ENCODE measurements at regions not wholly inside any gene's neighbourhood (a gene's known extent, or its start where the extent isn't known, plus 50 kb on each side); places are given as distances from the start of the nearest gene placed in this dataset.

DNA sequence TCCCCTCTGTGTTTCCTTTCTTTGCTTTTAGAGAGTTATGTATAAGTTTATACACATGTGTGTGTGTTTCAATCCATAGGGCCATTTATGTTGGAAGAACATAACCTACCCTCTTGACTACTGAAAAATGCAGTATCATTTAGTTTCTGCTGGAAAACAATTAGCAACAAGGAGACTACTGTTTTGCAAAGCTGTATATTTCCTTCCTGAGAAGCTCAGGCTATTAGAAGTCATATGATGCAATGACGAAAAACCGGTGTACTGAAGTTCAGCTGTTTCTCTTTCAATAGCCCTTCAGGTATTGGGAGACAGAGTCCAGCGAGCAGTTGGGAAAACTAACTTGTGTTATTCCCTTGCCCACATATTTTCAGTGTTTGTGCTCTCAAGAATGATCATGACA is 447.7 kb upstream of the GYPC start:
- H2AFZ ChIP-seq (ENCODE audit: control insufficient read depth, low read depth, low read length): no peak overlapping the region
- no peak for ATAC-seq
- no peak for DNase-seq (ENCODE audit: low read depth, low spot score)
- TF ChIP-seq IRF4 (IDR thresholded peaks at IDR 0.05; ENCODE audit: low read depth, low read length) (no peak), RAD51 (IDR thresholded peaks at IDR 0.05) (no peak), NR2C1 (IDR thresholded peaks at IDR 0.05) (no peak), EED (IDR thresholded peaks at IDR 0.05; ENCODE audit: low read depth) (no peak), SMAD1 (IDR thresholded peaks at IDR 0.05; ENCODE audit: low read depth, partially characterized antibody) (no peak), NBN (IDR thresholded peaks at IDR 0.05) (no peak), TARDBP (IDR thresholded peaks at IDR 0.05; ENCODE audit: borderline replicate concordance) (no peak), JUNB (IDR thresholded peaks at IDR 0.05) (no peak), SUPT20H (IDR thresholded peaks at IDR 0.05; ENCODE audit: borderline replicate concordance, control insufficient read depth, low read depth, low read length) (no peak), RAD21 (IDR thresholded peaks at IDR 0.05; ENCODE audit: insufficient read depth, low read depth, low read length) (no peak), RFX5 (IDR thresholded peaks at IDR 0.05; ENCODE audit: low read depth, low read length) (no peak), FOS (IDR thresholded peaks at IDR 0.05; ENCODE audit: borderline replicate concordance, extremely low read depth, insufficient read length) (no peak)
- TF ChIP-seq, protein P1, sequence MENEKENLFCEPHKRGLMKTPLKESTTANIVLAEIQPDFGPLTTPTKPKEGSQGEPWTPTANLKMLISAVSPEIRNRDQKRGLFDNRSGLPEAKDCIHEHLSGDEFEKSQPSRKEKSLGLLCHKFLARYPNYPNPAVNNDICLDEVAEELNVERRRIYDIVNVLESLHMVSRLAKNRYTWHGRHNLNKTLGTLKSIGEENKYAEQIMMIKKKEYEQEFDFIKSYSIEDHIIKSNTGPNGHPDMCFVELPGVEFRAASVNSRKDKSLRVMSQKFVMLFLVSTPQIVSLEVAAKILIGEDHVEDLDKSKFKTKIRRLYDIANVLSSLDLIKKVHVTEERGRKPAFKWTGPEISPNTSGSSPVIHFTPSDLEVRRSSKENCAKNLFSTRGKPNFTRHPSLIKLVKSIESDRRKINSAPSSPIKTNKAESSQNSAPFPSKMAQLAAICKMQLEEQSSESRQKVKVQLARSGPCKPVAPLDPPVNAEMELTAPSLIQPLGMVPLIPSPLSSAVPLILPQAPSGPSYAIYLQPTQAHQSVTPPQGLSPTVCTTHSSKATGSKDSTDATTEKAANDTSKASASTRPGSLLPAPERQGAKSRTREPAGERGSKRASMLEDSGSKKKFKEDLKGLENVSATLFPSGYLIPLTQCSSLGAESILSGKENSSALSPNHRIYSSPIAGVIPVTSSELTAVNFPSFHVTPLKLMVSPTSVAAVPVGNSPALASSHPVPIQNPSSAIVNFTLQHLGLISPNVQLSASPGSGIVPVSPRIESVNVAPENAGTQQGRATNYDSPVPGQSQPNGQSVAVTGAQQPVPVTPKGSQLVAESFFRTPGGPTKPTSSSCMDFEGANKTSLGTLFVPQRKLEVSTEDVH (IDR thresholded peaks at IDR 0.05; ENCODE audit: low read depth, partially characterized antibody): no peak
- TF ChIP-seq, protein P2, sequence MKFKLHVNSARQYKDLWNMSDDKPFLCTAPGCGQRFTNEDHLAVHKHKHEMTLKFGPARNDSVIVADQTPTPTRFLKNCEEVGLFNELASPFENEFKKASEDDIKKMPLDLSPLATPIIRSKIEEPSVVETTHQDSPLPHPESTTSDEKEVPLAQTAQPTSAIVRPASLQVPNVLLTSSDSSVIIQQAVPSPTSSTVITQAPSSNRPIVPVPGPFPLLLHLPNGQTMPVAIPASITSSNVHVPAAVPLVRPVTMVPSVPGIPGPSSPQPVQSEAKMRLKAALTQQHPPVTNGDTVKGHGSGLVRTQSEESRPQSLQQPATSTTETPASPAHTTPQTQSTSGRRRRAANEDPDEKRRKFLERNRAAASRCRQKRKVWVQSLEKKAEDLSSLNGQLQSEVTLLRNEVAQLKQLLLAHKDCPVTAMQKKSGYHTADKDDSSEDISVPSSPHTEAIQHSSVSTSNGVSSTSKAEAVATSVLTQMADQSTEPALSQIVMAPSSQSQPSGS (IDR thresholded peaks at IDR 0.05; ENCODE audit: low read length): no peak
- TF ChIP-seq, protein P3, sequence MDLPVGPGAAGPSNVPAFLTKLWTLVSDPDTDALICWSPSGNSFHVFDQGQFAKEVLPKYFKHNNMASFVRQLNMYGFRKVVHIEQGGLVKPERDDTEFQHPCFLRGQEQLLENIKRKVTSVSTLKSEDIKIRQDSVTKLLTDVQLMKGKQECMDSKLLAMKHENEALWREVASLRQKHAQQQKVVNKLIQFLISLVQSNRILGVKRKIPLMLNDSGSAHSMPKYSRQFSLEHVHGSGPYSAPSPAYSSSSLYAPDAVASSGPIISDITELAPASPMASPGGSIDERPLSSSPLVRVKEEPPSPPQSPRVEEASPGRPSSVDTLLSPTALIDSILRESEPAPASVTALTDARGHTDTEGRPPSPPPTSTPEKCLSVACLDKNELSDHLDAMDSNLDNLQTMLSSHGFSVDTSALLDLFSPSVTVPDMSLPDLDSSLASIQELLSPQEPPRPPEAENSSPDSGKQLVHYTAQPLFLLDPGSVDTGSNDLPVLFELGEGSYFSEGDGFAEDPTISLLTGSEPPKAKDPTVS (IDR thresholded peaks at IDR 0.05; ENCODE audit: low read depth, low read length): no peak
- TF ChIP-seq, protein P4, sequence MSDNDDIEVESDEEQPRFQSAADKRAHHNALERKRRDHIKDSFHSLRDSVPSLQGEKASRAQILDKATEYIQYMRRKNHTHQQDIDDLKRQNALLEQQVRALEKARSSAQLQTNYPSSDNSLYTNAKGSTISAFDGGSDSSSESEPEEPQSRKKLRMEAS (IDR thresholded peaks at IDR 0.05; ENCODE audit: low read depth, low read length): no peak
- ChIA-PET CTCF (interaction anchor here (0.7 kb wide), 1 partner anchor 329 kb away, joined by 3 read pairs; no protein-coding TSS in a partner anchor), POLR2A (no interaction called here), RAD21 (ENCODE audit: unreplicated experiment) (no interaction called here), SMC1A (ENCODE audit: uncharacterized antibody, unreplicated experiment) (no interaction called here)
- H3K4me1 ChIP-seq (ENCODE audit: control insufficient read depth, insufficient read depth, low read length): no peaks in the 10 kb centered on the region
- no peak for FAIRE-seq
- H3K36me3 ChIP-seq (ENCODE audit: control insufficient read depth in 2 of 2, insufficient read depth in 2 of 2, low read length in 1 of 2): no peaks in the 10 kb centered on the region
- H3K79me2 ChIP-seq (ENCODE audit: control insufficient read depth, insufficient read depth, low read length): no peaks in the 10 kb centered on the region
- H3K4me3 ChIP-seq: no peak overlapping the region
- H3K9me3 ChIP-seq (replicated peaks; ENCODE audit: control insufficient read depth, insufficient read depth, low read length): no peaks in the 10 kb centered on the region
- H3K27me3 ChIP-seq (replicated peaks in 1 of 2; ENCODE audit: control insufficient read depth in 2 of 2, insufficient read depth in 2 of 2, low read length in 1 of 2): no peaks in the 10 kb centered on the region
- no peak overlapping the region for H3K27ac ChIP-seq (ENCODE audit: control insufficient read depth, insufficient read depth)
- no peak overlapping the region for H3K4me2 ChIP-seq (ENCODE audit: control insufficient read depth, insufficient read depth)
- intact Hi-C loops (cut with micrococcal nuclease; ENCODE audit: unreplicated experiment): no loop called here
- WGBS (ENCODE audit: insufficient coverage, insufficient replicate concordance, low lambda C conversion rate, missing lambda C conversion rate): 56% methylated on average over 3 of the region's 3 CpGs
- no peak overlapping the region for H3K9ac ChIP-seq (ENCODE audit: control insufficient read depth, insufficient read depth, low read length)
- in situ Hi-C loops (cut with MboI): no loop called here
- no peaks in the 10 kb centered on the region for H4K20me1 ChIP-seq (ENCODE audit: control insufficient read depth, insufficient read depth)
- no TSS peak for BruUV-seq (replicated peaks)

All from GM12878 (cell line).